Vagina (tissue), 2 donors: ENCODE measurements at regions not wholly inside any gene's neighbourhood (a gene's known extent, or its start where the extent isn't known, plus 50 kb on each side); places are given as distances from the start of the nearest gene placed in this dataset.

Experiments used
- DNase-seq, 2 donors: peaks; one replicate each; pipeline ENCODE4 v3.0.0-alpha.2; 2017; ENCODE audit errors: extremely low spot score in 2 of 2
- H3K27ac ChIP-seq: fragments of 200-600 bp; sonication (generic); one replicate; pipeline ENCODE4 v1.5.1; 2019
- H3K27me3 ChIP-seq: fragments of 200-600 bp; sonication (generic); one replicate; pipeline ENCODE4 v1.5.1; 2019
- H3K36me3 ChIP-seq, 2 donors: fragments of 200-600 bp; sonication (generic); one replicate each; pipeline ENCODE4 v1.5.1; 2017 to 2019
- H3K4me1 ChIP-seq: fragments of 200-600 bp; sonication (generic); one replicate; pipeline ENCODE4 v1.5.1; 2019
- H3K4me3 ChIP-seq, 2 donors: fragments of 200-600 bp; sonication (generic); 1 replicate in 1 of 2; 2 replicates in 1 of 2; pipeline ENCODE4 v1.5.1; 2016 to 2019
- H3K9me3 ChIP-seq: fragments of 200-600 bp; sonication (generic); one replicate; pipeline ENCODE4 v1.5.1; 2019
- CTCF ChIP-seq, 3 experiments: fragments of 450-650 bp in 2 of 3; fragments of 200-600 bp in 1 of 3; sonication (generic) in 1 of 3; IDR thresholded peaks; one replicate each; pipeline ENCODE4 v1.5.1; 2017 to 2019; ENCODE audit warnings: antibody characterized with exemption in 3 of 3, mild to moderate bottlenecking in 2 of 3, moderate library complexity in 2 of 3
- POLR2A ChIP-seq, 2 donors: fragments of 450-650 bp; IDR thresholded peaks; one replicate each; pipeline ENCODE4 v1.6.1; 2017; ENCODE audit warnings: antibody characterized with exemption in 2 of 2, mild to moderate bottlenecking in 2 of 2, moderate library complexity in 2 of 2
- POLR2AphosphoS5 ChIP-seq, 2 donors: sonication (generic); formaldehyde crosslinking; IDR thresholded peaks; one replicate each; pipeline ENCODE4 v1.9.0; 2017; ENCODE audit warnings: antibody characterized with exemption in 2 of 2, mild to moderate bottlenecking in 2 of 2, low read depth in 1 of 2; ENCODE audit not compliant: insufficient read depth in 1 of 2
- intact Hi-C: fragments of 100-400 bp; cut with DNase I; formaldehyde crosslinking; loops from one replicate; pipeline ENCODE4 v1.15.1; 2023

GRCh38 chr11:97254790-97255189 is 865.0 kb downstream of the JRKL start:
- no peak overlapping the region for H3K27ac ChIP-seq
- no peaks in the 10 kb centered on the region for H3K9me3 ChIP-seq
- no peak overlapping the region for H3K4me3 ChIP-seq
- no peak for DNase-seq
- no peaks in the 10 kb centered on the region for H3K27me3 ChIP-seq
- no peaks in the 10 kb centered on the region for H3K36me3 ChIP-seq
- H3K4me1 ChIP-seq: no peaks in the 10 kb centered on the region
- TF ChIP-seq POLR2A (IDR thresholded peaks at IDR 0.05) (no peak), POLR2AphosphoS5 (IDR thresholded peaks at IDR 0.05; ENCODE audit: insufficient read depth in 1 of 2, low read depth in 1 of 2) (no peak), CTCF (IDR thresholded peaks at IDR 0.05) (no peak)
- intact Hi-C loops: no loop called here

- H3K4me3 ChIP-seq: no peak overlapping the region
- H3K4me1 ChIP-seq: no peaks in the 10 kb centered on the region
- H3K27me3 ChIP-seq: no peaks in the 10 kb centered on the region
- TF ChIP-seq POLR2AphosphoS5 (IDR thresholded peaks at IDR 0.05; ENCODE audit: insufficient read depth in 1 of 2, low read depth in 1 of 2): no peak
- no peak for TF ChIP-seq POLR2A (IDR thresholded peaks at IDR 0.05)
- TF ChIP-seq CTCF (IDR thresholded peaks at IDR 0.05): no peak
- no peaks in the 10 kb centered on the region for H3K9me3 ChIP-seq
- intact Hi-C loops: no loop called here
- no peaks in the 10 kb centered on the region for H3K36me3 ChIP-seq
- no peak overlapping the region for H3K27ac ChIP-seq
- no peak for DNase-seq
Observed at GRCh38 chr11:97259434-97259833, 869.6 kb downstream of the JRKL start.

- H3K9me3 ChIP-seq: no peaks in the 10 kb centered on the region
- intact Hi-C loops: no loop called here
- no peaks in the 10 kb centered on the region for H3K36me3 ChIP-seq
- TF ChIP-seq POLR2A (IDR thresholded peaks at IDR 0.05) (no peak), POLR2AphosphoS5 (IDR thresholded peaks at IDR 0.05; ENCODE audit: insufficient read depth in 1 of 2, low read depth in 1 of 2) (no peak), CTCF (IDR thresholded peaks at IDR 0.05) (no peak)
- H3K4me1 ChIP-seq: no peaks in the 10 kb centered on the region
- H3K4me3 ChIP-seq: no peak overlapping the region
- no peak overlapping the region for H3K27ac ChIP-seq
- H3K27me3 ChIP-seq: no peaks in the 10 kb centered on the region
- DNase-seq: no peak
Observed at GRCh38 chr11:97259884-97260283, 870.1 kb downstream of the JRKL start.

- Histone ChIP-seq H3K9me3 (no peaks in the 10 kb centered on the region), H3K4me3 (no peak overlapping the region), H3K4me1 (no peaks in the 10 kb centered on the region), H3K27me3 (no peaks in the 10 kb centered on the region), H3K27ac (no peak overlapping the region), H3K36me3 (no peaks in the 10 kb centered on the region)
- DNase-seq: no peak
- intact Hi-C loops: no loop called here
- TF ChIP-seq CTCF (IDR thresholded peaks at IDR 0.05) (no peak), POLR2A (IDR thresholded peaks at IDR 0.05) (no peak), POLR2AphosphoS5 (IDR thresholded peaks at IDR 0.05; ENCODE audit: insufficient read depth in 1 of 2, low read depth in 1 of 2) (no peak)
Observed at GRCh38 chr11:97263183-97263858, 873.5 kb downstream of the JRKL start.

GRCh38 chr11:97269527-97269926 is 879.7 kb downstream of the JRKL start:
- intact Hi-C loops: no loop called here

More at GRCh38 chr11:97269527-97269926, 879.7 kb downstream of the JRKL start:
- H3K9me3 ChIP-seq: no peaks in the 10 kb centered on the region
- no peaks in the 10 kb centered on the region for H3K36me3 ChIP-seq
- H3K4me1 ChIP-seq: no peaks in the 10 kb centered on the region
- no peak for TF ChIP-seq POLR2AphosphoS5 (IDR thresholded peaks at IDR 0.05; ENCODE audit: insufficient read depth in 1 of 2, low read depth in 1 of 2)
- no peak for TF ChIP-seq POLR2A (IDR thresholded peaks at IDR 0.05)
- no peak for TF ChIP-seq CTCF (IDR thresholded peaks at IDR 0.05)
- no peak overlapping the region for H3K27ac ChIP-seq
- no peak overlapping the region for H3K4me3 ChIP-seq
- no peaks in the 10 kb centered on the region for H3K27me3 ChIP-seq
- DNase-seq: no peak
